HG03378 (cell line): ENCODE measurements at regions not wholly inside any gene's neighbourhood (a gene's known extent, or its start where the extent isn't known, plus 50 kb on each side); places are given as distances from the start of the nearest gene placed in this dataset.
"Not testable (repeated sequence)": the region's sequence is repeated elsewhere in the genome, so short reads cannot be mapped to it uniquely, and the experiment has no call there.

Experiments used
- ATAC-seq: cut with Tn5 transposase; IDR thresholded peaks from one replicate; pipeline ENCODE4 v1.9.1; 2021; ENCODE audit warnings: mild to moderate bottlenecking, moderate library complexity; ENCODE audit not compliant: unreplicated experiment

DNA sequence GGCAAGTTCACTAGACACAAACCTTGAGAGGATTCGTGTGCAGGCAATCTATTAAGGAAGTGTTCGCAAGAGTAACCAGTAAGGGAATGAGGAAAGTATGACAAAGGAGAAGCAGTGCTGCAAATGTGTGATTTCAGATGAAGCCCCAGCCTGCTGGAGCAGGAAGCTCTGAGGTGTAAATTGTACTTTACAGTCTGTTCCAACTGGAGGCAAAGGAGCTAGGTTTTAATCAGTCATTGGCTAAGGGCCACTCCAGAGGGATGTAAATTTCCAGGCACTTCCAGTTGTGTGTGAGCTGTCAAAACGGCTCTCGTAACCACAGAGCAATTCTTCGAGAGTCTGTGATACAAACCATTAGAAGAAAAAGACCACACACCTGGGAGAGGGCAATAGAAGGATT, 359.5 kb upstream of the FAM98A start:
- no peak for ATAC-seq

DNA sequence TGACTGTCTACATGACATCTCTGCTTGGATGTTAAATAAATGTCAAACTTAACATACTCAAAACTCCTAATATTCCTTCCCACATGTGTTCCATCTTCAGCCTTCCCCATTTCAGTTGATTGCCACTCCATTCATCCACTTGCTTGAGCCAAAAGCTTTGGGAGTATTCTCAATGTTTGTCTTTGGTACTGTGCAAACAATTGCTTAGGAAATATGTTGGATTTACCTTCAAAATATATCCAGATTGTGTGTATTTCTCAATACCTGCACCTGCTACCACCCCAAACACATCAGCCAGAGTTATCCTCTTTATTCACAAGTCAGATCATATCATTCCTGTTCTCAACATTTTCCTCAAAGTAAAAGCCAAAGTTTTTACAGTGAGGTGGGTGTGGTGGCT, 350.3 kb upstream of the FAM98A start:
- no peak for ATAC-seq

DNA sequence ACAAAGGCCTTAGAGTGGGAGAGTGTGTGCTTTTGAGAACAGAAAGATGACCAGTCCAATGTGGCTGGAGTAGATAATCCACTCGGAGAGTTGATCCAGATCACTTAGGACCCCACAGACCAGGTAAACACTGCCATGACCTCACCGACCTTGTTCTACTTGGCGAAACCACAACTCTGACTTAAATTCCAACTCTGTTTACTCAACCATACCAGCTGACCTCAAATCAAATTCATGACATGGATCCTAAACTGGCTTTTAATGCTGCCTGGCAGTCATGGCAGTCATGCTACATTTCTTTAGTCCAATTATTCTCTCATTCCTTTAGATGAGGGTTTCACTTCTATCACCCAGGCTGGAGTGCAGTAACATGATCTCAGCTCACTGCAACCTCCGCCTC, 347.1 kb upstream of the FAM98A start:
- ATAC-seq = no peak

DNA sequence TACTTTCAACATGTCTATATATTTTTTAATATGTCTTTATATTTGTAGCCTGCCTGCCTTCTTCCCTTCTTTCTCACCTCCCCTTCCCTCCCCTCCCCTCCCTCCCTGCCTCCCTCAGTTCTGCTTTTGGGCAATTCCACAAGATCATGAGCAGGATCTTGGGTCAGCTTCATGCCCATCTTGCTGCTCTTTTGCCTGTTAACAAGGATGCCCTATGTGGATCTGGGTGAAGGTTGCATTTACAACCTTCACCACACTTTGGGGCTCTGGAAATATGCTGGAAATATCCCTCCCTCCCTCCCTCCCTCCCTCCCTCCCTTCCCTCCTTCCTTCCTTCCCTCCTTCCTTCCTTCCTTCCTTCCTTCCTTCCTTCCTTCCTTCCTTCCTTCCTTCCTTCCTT, 334.1 kb upstream of the FAM98A start:
- ATAC-seq = no peak

DNA sequence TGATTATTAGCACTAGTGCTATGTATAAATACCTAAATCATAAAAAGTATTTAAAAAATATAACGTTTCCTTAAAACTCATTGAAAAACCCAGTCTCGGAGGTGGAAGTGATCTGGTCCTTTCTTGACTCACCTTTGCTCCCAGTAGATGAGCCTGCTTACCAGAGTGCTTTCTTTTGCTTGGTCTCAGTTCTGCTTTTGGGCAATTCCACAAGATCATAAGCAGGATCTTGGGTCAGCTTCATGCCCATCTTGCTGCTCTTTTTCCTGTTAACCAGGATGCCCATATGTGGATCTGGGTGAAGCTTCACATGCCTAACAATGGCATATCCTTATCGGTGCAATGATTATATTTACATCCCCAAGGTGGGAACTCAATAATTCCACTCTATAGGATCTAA, 332.1 kb upstream of the FAM98A start:
- ATAC-seq = no peak

DNA sequence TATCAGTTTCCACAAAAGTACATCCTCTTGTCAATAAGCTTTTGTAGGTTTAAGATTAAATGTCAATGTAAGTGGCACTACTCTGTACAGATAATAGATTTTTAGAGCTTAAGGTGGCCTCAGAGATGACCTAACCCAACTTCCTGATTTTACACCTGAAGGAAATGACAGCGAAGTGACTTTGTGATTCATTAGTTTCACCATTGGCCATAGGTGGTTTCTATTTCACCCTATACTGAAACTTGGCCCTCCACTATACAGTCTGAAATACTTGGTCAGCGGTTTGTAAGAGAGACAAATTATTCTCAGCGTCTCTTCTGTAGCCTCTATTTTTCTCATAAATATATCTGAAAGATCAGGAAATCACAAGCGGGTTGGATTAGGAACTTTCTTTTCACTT, 330.4 kb upstream of the FAM98A start:
- ATAC-seq = peak; percentile 95

DNA sequence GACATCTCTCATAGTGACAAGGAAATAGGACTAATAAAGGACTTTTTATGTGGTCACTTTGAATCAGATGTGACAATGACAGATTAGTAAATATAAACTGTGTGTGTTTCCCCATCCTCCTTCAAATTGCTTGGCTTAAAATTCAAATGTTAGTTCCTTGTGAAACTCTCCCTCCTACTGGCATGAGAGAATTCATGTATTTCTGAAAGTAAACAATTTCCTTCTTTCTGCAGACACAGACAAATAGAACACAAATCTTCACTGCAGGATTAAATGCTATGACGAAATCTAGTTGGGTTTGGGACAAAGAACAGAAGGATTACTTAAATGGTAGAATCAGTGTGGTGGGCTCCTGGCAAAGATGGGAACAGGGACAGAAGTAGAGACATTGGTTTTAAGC, 328.7 kb upstream of the FAM98A start:
- no peak for ATAC-seq

DNA sequence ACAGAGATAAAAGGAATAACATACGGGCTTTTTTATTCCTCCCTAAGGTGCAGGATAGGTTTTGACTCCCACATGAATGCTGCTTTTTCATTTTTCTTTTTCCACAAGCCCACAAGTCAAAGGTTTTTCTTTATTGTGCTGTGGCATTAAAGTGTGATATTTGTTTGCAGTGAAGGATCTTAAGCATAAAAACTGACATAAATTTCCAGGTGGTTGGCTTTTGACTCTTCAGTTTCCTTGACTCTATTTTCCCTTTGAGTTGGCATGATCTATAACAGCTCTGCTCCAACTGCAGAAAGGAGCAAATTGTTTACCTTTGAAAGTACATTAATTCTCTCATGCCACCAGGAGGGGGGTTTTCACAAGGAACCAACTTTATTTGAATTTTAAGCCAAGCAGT, 326.2 kb upstream of the FAM98A start:
- ATAC-seq = no peak

DNA sequence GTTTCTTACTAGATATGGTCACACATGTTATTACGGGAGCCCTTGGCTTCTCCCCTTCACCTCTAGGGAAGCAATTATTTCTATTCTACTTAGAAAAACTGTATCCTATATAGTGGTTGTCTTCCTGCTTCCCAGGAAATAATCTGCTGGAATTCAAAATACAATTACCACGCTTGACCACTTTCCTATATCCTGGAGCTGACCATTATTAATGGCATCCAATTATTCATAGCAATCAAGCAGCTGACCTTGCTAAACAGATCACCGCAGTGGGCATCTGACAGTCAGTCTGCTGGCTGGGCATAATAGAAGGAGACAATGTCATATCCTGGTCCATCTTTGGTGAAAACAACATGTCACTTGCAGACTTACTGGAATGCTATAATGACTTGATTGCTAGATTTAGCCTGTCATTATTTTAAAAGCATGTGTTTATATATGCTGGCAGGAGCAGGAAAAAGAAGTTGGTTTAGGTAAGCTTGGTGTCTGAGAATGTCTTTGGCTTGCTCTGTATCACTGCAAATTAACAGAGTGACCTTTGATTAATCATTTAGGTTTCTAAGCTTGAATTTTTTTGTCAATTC, 325.6 kb upstream of the FAM98A start:
- ATAC-seq = no peak

DNA sequence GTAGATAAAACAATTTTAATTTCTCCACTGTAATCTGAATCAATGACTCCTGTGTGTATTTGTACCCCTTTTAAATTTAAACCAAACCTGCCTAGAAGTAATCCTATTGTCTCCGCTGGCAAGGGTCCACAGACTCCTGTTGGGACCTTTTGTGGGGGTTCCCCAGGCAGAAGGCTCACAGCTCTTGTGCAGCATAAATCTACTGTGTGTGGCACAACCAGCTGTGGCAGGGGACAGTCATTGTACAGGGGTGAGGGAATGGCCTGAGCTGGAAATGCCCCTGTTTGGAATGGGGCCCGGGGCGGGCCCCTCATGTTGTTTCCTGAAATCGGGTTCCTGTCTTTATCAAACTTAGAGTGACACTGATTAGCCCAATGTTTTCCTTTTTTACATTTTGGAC, 318.2 kb upstream of the FAM98A start:
- ATAC-seq = no peak

DNA sequence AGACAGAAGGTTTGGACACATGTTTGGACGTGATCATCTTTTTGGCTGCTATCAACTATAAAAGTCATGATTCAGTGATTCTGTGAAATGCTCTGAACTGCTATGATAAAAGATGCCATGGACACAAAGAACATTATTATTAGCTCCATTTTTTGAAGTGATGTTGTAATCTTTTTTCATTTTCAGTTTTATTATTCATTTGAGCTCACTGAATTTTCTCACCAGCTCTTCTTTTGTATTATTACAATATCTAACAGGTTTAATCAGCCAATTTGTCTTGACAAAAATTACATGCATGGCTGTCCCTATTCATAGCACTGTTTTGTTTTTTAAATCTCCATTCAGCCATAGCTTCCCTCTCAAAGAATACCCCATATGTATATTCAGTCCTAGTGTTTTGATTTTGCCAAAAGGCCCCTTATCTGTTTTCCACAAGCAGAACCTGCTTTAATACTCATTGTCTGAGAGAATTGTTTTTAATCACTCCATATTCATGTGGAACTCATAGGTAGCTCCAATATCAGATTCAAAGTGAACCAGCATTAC, 314.0 kb upstream of the FAM98A start:
- ATAC-seq = no peak

DNA sequence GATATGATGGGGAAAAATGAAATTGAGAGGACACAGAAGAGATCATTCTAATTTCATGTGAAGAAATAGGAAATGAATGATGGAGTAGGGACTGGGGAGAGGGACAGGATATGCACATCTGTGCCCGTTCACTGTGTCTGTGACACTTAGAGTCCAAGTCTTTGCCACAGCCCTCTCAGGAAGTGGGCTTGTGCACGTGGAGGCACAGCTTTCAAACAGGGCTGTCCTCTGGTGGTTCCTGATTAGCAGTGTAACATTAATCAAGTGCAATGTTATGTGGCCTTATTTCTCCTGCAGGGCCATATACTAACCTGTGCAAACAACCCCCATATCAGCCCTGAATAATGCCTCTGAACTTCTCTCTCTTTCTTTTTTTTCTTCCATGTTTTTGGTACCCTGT, 312.2 kb upstream of the FAM98A start:
- no peak for ATAC-seq

DNA sequence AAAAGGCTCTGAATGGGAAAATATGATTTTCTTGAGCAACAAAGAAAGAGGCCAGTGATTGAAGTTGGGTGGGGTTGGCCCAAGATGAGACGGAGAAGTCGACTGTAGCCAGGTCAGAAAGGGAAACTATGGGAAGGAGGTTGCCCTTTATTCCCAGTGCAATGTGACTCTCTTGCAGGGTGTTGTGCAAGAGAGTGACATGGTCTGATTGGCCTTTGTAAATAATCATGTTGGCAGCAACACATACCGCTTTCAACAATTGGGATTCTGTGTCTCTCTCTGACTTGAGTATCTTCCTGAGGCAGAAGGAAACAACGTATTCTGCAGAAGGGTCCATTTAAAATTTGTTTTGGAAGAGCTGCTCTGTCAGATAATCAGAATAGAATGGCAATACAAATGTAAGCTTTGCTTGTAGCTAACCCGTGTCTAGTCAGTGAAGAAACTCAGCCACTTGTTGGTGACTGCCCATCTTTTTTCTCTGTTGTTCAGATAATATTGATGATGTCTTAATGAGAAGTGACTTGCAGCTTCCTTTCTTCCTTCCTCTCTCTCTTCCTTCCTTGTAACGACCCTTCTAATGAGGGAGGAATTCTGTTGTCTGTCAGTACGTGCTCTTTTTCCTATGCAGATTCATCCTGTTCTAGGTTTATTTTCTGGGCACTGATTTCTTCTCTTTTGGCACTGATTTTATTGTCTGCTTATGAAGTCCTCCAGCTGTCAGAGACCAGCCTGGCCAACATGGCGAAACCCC, 311.0 kb upstream of the FAM98A start:
- no peak for ATAC-seq

DNA sequence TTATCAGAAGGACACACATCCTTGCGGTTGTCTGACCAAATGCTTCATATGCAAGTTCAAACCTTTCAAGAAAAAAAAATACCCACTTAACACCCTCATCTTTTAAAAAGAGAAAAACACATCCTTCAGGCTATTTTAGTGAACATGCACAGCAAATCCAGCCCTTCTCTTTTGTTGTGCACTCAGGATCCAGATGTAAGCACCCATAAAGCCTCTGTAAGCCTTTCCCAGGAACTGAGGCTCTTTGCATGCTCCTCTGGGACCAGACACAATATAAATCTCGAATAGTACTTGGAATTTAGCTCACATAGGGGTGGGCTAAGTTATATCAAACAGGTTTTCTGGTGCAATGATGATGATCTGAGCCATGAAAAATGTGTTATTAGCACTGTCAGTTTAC, 308.8 kb upstream of the FAM98A start:
- no peak for ATAC-seq

DNA sequence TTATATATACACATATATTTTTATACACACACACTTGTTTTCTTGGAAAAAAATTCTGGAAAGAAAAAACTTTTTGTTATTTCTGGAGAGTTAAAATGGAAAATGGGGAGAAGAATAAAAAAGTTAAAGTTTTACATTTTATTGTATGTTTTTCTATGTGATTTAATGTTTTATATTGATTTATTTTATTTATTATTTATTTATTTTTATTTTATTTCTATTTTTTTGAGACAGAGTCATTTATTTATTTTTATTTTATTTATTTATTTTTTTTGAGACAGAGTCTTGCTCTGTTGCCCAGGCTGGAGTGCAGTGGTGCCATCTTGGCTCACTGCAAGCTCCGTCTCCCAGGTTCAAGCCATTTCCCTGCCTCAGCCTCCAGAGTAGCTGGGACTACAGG, 307.0 kb upstream of the FAM98A start:
- not testable (repeated sequence) for ATAC-seq

DNA sequence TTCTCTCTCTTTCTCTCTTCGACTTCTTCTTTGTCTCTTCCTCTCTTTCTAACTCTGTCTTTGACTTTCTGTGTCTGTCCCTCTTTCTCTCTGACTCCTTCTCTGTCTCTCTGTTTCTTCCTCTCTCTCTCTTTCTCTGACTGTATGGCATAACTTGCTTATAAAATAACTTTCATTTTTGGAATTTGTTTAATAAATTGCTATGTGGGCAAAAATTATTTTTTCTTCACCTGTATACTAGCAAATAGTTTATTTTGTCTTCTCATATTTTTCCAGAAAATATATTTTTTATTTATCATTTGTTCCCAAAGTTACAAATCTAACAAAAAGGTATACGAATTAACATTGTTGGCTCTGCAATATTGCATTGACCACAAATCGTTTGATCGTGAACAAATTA, 305.7 kb upstream of the FAM98A start:
- no peak for ATAC-seq

DNA sequence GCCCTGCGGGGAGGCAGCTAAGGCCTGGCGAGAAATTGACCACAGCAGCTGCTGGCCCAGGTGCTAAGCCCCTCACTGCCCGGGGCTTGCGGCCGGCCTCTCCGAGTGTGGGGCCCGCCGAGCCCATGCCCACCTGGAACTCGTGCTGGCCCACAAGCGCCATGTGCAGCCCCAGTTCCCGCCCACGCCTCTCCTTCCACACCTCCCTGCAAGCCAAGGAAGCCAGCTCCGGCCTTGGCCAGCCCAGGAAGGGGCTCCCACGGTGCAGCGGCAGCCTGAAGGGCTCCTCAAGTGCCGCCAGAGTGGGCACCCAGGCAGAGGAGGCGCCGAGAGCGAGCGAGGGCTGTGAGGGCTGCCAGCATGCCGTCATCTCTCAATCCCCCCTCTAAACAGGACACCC, 304.6 kb upstream of the FAM98A start:
- ATAC-seq = no peak

DNA sequence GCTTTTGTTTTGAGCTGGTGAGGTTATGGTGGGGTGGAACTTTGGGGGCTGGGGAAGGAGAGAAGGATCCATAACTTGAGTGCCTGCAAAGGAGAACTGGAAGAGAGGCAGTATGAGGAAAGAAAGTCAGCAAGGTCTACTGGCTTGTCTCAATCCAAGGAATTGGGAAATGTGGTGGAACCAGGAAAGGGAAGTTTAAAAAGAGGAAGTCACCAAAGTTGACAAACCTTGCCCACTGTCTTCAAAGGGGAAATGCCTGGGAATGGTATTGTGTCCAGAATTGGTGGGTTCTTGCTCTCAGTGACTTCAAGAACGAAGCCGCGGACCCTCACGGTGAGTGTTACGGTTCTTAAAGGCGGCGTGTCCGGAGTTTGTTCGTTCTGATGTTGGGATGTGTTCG, 304.1 kb upstream of the FAM98A start:
- ATAC-seq = no peak

DNA sequence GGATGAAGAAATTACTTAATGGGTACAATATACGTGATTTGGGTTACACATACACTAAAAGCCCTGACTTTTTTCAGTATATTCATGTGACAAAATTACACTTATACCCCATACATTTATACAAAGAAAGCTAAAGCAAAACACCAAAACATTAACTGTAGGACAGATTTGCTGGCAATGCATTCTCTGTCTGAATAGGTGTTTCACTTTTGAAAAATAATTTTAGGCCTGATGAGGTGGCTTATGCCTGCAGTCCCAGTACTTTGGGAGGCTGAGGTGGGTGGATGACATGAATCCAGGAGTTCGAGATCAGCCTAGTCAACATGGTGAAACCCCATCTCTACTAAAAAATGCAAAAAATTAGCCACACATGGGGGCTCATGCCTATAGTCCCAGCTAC, 301.5 kb upstream of the FAM98A start:
- no peak for ATAC-seq

DNA sequence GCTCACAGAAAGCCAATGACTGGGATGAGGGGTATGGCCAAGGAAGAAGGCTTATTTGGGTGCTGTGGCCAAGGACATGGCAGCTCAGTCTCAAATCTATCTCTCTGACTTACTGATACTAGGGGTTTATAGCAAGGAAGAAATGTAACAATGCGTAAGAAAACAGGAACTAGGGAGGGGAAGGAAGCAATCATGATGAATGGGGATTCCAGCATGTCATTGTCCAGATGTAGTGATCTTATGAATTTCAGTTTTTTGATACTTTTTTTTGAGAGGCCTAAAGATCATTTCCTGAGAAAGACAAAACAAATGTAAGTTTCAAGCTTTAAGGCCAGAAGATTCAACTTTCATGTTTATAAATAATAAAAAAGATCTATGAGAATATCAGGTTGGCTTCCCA, 298.6 kb upstream of the FAM98A start:
- ATAC-seq = no peak

DNA sequence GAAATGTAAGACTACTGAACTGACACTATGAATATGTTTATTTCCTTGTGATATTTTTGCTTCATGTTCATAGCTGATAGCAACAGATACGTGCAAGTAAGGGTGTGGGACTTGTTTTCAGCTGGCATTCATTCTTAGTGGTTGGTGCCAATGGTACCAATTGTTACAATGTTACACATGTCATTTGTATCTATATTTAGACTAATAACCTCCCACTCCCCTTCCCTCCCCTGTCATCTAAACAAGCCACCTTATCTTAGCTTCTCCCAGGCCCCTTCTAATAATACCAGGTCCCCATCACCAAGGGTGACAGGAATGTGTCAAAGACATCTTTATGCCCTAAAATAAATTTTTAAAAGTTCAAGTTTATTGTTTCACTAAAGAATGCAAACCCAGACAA, 294.7 kb upstream of the FAM98A start:
- ATAC-seq = no peak

DNA sequence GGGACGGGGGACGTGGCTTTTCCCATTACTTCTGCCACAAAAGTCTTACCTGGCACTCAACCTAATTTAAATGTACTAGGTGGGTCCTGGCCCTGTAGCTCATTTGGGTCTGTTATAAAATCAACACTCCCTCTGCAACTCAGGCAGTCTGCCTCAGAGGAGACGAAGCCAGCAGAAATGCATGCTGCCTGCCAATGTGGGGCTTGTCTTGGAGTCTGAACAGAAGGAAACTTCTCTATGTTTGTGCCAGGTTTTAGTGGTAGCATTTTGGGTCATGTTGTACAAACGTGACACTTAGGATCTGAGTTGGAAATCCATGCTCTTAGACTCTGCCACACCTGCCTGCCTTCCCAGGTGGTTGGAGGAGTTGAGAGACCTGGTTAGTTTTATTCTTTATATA, 292.5 kb upstream of the FAM98A start:
- no peak for ATAC-seq

DNA sequence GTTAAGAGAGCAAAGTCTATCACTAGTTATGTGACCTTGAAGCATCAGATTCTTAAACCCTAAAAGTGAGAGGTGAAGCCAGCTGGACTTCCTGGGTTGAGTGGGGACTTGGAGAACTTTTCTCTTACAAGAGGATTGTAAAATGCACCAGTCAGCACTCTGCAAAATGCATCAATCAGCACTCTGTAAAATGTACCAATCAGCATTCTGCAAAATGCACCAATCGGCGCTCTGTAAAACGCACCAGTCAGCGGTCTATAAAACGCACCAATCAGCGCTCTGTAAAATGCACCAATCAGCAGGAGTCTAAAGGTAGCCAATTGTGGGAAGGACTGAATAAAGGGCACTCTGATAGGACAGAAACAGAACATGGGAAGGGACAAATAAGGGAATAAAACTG, 291.6 kb upstream of the FAM98A start:
- ATAC-seq = no peak
